ENCODE measurements at regions not wholly inside any gene's neighbourhood (a gene's known extent, or its start where the extent isn't known, plus 50 kb on each side); places are given as distances from the start of the nearest gene placed in this dataset.

DNA sequence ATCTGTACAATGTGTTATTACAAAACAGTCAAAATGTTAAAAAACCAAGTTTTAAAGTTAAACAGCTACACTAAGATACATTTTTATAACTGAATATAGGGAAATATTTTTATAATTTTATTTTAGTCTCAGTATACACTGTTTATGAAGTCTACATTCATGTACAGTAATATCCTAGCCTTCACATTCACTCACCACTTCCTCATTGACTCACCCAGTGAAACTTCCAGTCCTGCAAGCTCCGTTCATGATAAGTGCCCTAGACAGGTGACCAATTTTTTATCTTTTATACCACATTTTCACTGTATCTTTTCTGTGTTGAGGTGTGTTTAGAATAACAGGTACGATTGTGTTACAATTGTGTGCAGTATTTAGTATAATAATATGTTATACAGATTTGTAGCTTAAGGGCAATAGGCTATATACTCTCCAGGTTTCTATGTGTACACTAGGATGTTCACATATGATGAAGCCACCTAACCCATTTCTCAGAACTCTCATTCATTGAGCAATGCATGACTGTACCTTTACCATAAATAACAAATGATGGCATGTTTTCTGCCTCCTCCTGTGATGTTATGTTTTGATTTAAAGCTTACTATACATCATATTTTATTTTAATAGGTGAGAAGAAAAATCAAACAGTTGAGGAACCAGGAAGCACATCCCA, 388.4 kb upstream of the NDN start:
- no peak for ATAC-seq
- Mint-ChIP-seq H3K4me1 (peaks cover 6% of the 10 kb centered on the region), H3K27ac (no peak overlapping the region), H3K36me3 (peaks cover 31% of the 10 kb centered on the region), H3K27me3 (ENCODE audit: low read depth) (no peaks in the 10 kb centered on the region; the same call in 1 of the 2 replicates), H3K4me3 (no peak overlapping the region), H3K9me3 (peaks cover 68% of the 10 kb centered on the region)
- TF ChIP-seq, protein P1, sequence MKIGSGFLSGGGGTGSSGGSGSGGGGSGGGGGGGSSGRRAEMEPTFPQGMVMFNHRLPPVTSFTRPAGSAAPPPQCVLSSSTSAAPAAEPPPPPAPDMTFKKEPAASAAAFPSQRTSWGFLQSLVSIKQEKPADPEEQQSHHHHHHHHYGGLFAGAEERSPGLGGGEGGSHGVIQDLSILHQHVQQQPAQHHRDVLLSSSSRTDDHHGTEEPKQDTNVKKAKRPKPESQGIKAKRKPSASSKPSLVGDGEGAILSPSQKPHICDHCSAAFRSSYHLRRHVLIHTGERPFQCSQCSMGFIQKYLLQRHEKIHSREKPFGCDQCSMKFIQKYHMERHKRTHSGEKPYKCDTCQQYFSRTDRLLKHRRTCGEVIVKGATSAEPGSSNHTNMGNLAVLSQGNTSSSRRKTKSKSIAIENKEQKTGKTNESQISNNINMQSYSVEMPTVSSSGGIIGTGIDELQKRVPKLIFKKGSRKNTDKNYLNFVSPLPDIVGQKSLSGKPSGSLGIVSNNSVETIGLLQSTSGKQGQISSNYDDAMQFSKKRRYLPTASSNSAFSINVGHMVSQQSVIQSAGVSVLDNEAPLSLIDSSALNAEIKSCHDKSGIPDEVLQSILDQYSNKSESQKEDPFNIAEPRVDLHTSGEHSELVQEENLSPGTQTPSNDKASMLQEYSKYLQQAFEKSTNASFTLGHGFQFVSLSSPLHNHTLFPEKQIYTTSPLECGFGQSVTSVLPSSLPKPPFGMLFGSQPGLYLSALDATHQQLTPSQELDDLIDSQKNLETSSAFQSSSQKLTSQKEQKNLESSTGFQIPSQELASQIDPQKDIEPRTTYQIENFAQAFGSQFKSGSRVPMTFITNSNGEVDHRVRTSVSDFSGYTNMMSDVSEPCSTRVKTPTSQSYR (CRISPR knock-in tag; IDR thresholded peaks at IDR 0.05), result no peak
- no peak for TF ChIP-seq E2F1 (CRISPR knock-in tag; IDR thresholded peaks at IDR 0.05)
- TF ChIP-seq, protein P2, sequence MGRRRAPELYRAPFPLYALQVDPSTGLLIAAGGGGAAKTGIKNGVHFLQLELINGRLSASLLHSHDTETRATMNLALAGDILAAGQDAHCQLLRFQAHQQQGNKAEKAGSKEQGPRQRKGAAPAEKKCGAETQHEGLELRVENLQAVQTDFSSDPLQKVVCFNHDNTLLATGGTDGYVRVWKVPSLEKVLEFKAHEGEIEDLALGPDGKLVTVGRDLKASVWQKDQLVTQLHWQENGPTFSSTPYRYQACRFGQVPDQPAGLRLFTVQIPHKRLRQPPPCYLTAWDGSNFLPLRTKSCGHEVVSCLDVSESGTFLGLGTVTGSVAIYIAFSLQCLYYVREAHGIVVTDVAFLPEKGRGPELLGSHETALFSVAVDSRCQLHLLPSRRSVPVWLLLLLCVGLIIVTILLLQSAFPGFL (CRISPR knock-in tag; IDR thresholded peaks at IDR 0.05; ENCODE audit: borderline replicate concordance), result no peak
- DNase-seq (ENCODE audit: low spot score), result no peak
- ChIA-PET CTCF (no interaction called here), POLR2A (no interaction called here)

GRCh38 chr15:24076090-24076784, 389.1 kb upstream of the NDN start:
- Mint-ChIP-seq H3K27ac (no peak overlapping the region), H3K4me3 (no peak overlapping the region), H3K9me3 (peaks cover 68% of the 10 kb centered on the region), H3K27me3 (ENCODE audit: low read depth) (no peaks in the 10 kb centered on the region; the same call in 1 of the 2 replicates), H3K4me1 (peaks cover 2% of the 10 kb centered on the region), H3K36me3 (peaks cover 36% of the 10 kb centered on the region)
- ChIA-PET CTCF (no interaction called here), POLR2A (no interaction called here)
- ATAC-seq, result no peak
- DNase-seq (ENCODE audit: low spot score), result no peak
- TF ChIP-seq ZBTB43 (CRISPR knock-in tag; IDR thresholded peaks at IDR 0.05) (no peak), ZNF317 (CRISPR knock-in tag; IDR thresholded peaks at IDR 0.05; ENCODE audit: borderline replicate concordance, low read depth) (no peak), TEAD4 (CRISPR knock-in tag; IDR thresholded peaks at IDR 0.05) (no peak), ZNF396 (CRISPR knock-in tag; IDR thresholded peaks at IDR 0.05; ENCODE audit: borderline replicate concordance) (no peak), CTCF (IDR thresholded peaks at IDR 0.05) (no peak)
- TF ChIP-seq, protein P3, sequence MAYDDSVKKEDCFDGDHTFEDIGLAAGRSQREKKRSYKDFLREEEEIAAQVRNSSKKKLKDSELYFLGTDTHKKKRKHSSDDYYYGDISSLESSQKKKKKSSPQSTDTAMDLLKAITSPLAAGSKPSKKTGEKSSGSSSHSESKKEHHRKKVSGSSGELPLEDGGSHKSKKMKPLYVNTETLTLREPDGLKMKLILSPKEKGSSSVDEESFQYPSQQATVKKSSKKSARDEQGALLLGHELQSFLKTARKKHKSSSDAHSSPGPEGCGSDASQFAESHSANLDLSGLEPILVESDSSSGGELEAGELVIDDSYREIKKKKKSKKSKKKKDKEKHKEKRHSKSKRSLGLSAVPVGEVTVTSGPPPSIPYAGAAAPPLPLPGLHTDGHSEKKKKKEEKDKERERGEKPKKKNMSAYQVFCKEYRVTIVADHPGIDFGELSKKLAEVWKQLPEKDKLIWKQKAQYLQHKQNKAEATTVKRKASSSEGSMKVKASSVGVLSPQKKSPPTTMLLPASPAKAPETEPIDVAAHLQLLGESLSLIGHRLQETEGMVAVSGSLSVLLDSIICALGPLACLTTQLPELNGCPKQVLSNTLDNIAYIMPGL (CRISPR knock-in tag; IDR thresholded peaks at IDR 0.05), result no peak
- TF ChIP-seq, protein P4, sequence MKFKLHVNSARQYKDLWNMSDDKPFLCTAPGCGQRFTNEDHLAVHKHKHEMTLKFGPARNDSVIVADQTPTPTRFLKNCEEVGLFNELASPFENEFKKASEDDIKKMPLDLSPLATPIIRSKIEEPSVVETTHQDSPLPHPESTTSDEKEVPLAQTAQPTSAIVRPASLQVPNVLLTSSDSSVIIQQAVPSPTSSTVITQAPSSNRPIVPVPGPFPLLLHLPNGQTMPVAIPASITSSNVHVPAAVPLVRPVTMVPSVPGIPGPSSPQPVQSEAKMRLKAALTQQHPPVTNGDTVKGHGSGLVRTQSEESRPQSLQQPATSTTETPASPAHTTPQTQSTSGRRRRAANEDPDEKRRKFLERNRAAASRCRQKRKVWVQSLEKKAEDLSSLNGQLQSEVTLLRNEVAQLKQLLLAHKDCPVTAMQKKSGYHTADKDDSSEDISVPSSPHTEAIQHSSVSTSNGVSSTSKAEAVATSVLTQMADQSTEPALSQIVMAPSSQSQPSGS (CRISPR knock-in tag; IDR thresholded peaks at IDR 0.05; ENCODE audit: borderline replicate concordance, low read depth), result no peak
- TF ChIP-seq, protein P5, sequence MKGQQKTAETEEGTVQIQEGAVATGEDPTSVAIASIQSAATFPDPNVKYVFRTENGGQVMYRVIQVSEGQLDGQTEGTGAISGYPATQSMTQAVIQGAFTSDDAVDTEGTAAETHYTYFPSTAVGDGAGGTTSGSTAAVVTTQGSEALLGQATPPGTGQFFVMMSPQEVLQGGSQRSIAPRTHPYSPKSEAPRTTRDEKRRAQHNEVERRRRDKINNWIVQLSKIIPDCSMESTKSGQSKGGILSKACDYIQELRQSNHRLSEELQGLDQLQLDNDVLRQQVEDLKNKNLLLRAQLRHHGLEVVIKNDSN (CRISPR knock-in tag; IDR thresholded peaks at IDR 0.05), result no peak
